Neuronal stem cell (in vitro differentiated cells): ENCODE measurements at regions not wholly inside any gene's neighbourhood (a gene's known extent, or its start where the extent isn't known, plus 50 kb on each side); places are given as distances from the start of the nearest gene placed in this dataset.

ENCODE experiments used
- DNase-seq: peaks from one replicate; pipeline ENCODE4 v3.0.0-alpha.2; 2013; ENCODE audit warnings: low spot score
- H2AFZ ChIP-seq: one replicate; pipeline ENCODE4 v1.6.1; 2013; ENCODE audit warnings: mild to moderate bottlenecking, low read length, inconsistent platforms
- H2AK5ac ChIP-seq: 2 replicates; pipeline ENCODE4 v1.6.1; 2013; ENCODE audit warnings: low read depth, mild to moderate bottlenecking, inconsistent platforms, low read length, moderate library complexity, mixed read lengths
- H2BK120ac ChIP-seq: 2 replicates; pipeline ENCODE4 v1.6.1; 2013; ENCODE audit warnings: low read depth, mild to moderate bottlenecking, inconsistent platforms, low read length, moderate library complexity, mixed read lengths
- H2BK12ac ChIP-seq: one replicate; pipeline ENCODE4 v1.6.1; 2013; ENCODE audit warnings: low read length, inconsistent platforms
- H2BK15ac ChIP-seq: 2 replicates; pipeline ENCODE4 v1.6.1; 2013; ENCODE audit warnings: mild to moderate bottlenecking, low read length, inconsistent platforms, mixed read lengths
- H2BK5ac ChIP-seq: one replicate; pipeline ENCODE4 v1.6.1; 2013; ENCODE audit warnings: inconsistent platforms, mild to moderate bottlenecking, low read length, moderate library complexity
- H3K14ac ChIP-seq: one replicate; pipeline ENCODE4 v1.6.1; 2013; ENCODE audit warnings: low read length, inconsistent platforms
- H3K18ac ChIP-seq: 2 replicates; pipeline ENCODE4 v1.6.1; 2013; ENCODE audit warnings: low read length, inconsistent platforms
- H3K23ac ChIP-seq: 2 replicates; pipeline ENCODE4 v1.6.1; 2013; ENCODE audit warnings: low read depth, mild to moderate bottlenecking, mixed read lengths, low read length, inconsistent platforms; ENCODE audit not compliant: poor library complexity
- H3K27ac ChIP-seq: replicated peaks from 3 replicates; pipeline ENCODE4 v1.5.1; 2013; ENCODE audit warnings: low read length, inconsistent platforms
- H3K27me3 ChIP-seq, 3 experiments: 2 replicates each; pipeline ENCODE4 v1.6.1; 2013; ENCODE audit warnings: low read length in 3 of 3, mild to moderate bottlenecking in 2 of 3, inconsistent platforms in 1 of 3, low read depth in 1 of 3, mixed read lengths in 1 of 3, moderate library complexity in 1 of 3; ENCODE audit not compliant: control insufficient read depth in 3 of 3, insufficient read depth in 3 of 3
- H3K36me3 ChIP-seq, 2 donors: replicated peaks in 1 of 2; 2 replicates each; pipeline ENCODE4 v1.6.1; 2013; ENCODE audit warnings: low read length in 2 of 2; ENCODE audit not compliant: control insufficient read depth in 2 of 2, insufficient read depth in 2 of 2
- H3K4ac ChIP-seq: 2 replicates; pipeline ENCODE4 v1.6.1; 2013; ENCODE audit warnings: inconsistent platforms, mild to moderate bottlenecking, low read length, moderate library complexity
- H3K4me1 ChIP-seq, 2 donors: 1 replicate in 1 of 2; 2 replicates in 1 of 2; pipeline ENCODE4 v1.6.1; 2013; ENCODE audit warnings: low read length in 2 of 2, low read depth in 1 of 2; ENCODE audit not compliant: control insufficient read depth in 2 of 2, insufficient read depth in 1 of 2
- H3K4me2 ChIP-seq: one replicate; pipeline ENCODE4 v1.6.1; 2013; ENCODE audit warnings: mild to moderate bottlenecking, low read length, inconsistent platforms; ENCODE audit not compliant: insufficient read depth, poor library complexity, severe bottlenecking
- H3K4me3 ChIP-seq, 2 donors: 2 replicates each; pipeline ENCODE4 v1.5.1; 2013; ENCODE audit warnings: low read length in 2 of 2, mild to moderate bottlenecking in 2 of 2, inconsistent platforms in 1 of 2, moderate library complexity in 1 of 2
- H3K79me1 ChIP-seq: one replicate; pipeline ENCODE4 v1.6.1; 2013; ENCODE audit warnings: low read depth, mild to moderate bottlenecking, inconsistent platforms, low read length, moderate library complexity
- H3K9ac ChIP-seq: one replicate; pipeline ENCODE4 v1.6.1; 2013; ENCODE audit warnings: mild to moderate bottlenecking, low read depth, low read length, inconsistent platforms; ENCODE audit not compliant: poor library complexity
- H3K9me3 ChIP-seq, 2 donors: replicated peaks in 1 of 2; 2 replicates each; pipeline versions ENCODE3 to v1.6.1; 2013; ENCODE audit warnings: low read length in 2 of 2, mild to moderate bottlenecking in 2 of 2, inconsistent platforms in 1 of 2, low read depth in 1 of 2, mixed read lengths in 1 of 2, moderate library complexity in 1 of 2; ENCODE audit not compliant: control insufficient read depth in 2 of 2, insufficient read depth in 1 of 2
- H4K8ac ChIP-seq: one replicate; pipeline ENCODE4 v1.6.1; 2013; ENCODE audit warnings: low read depth, mild to moderate bottlenecking, inconsistent platforms, low read length, moderate library complexity
- H4K91ac ChIP-seq: one replicate; pipeline ENCODE4 v1.6.1; 2013; ENCODE audit warnings: low read length, low read depth, mild to moderate bottlenecking, inconsistent platforms; ENCODE audit not compliant: poor library complexity
- WGBS, 2 donors: extraction: QIAGEN DNeasy Blood & Tissue Kit; methylation state at CpG; one replicate each; pipeline ENCODE4 v1.1.7; 2013; ENCODE audit warnings: missing lambda C conversion rate in 2 of 2, mixed read lengths in 1 of 2; ENCODE audit not compliant: insufficient read length in 2 of 2, insufficient replicate concordance in 1 of 2; ENCODE audit errors: extremely low coverage in 2 of 2; 5-methylcytosine and 5-hydroxymethylcytosine counted together

- Histone ChIP-seq H2BK120ac (no peak overlapping the region), H2AFZ (peak overlapping the region; percentile 42), H3K4me3 (no peak overlapping the region), H3K4ac (no peak overlapping the region), H3K14ac (no peak overlapping the region), H2BK12ac (no peak overlapping the region), H4K8ac (no peak overlapping the region), H2BK5ac (no peak overlapping the region), H3K36me3 (peaks cover 2 to 5% of the 10 kb centered on the region in 2 donors), H3K4me2 (no peak overlapping the region), H3K79me1 (no peaks in the 10 kb centered on the region), H3K4me1 (peaks cover 3 to 4% of the 10 kb centered on the region in 2 donors), H2BK15ac (no peak overlapping the region), H3K9ac (no peak overlapping the region), H3K18ac (no peak overlapping the region), H3K27me3 (no peaks in the 10 kb centered on the region), H3K23ac (no peak overlapping the region), H4K91ac (no peak overlapping the region), H3K9me3 (no peaks in the 10 kb centered on the region), H3K27ac (no peak overlapping the region), H2AK5ac (no peak overlapping the region)
- DNase-seq: no peak
- WGBS, 2 donors: no CpG with 5 or more reads among the region's 12 CpGs
These were observed 62.8 kb upstream of the KIF26B start for GRCh38 chr1:245091818-245092637.

DNA sequence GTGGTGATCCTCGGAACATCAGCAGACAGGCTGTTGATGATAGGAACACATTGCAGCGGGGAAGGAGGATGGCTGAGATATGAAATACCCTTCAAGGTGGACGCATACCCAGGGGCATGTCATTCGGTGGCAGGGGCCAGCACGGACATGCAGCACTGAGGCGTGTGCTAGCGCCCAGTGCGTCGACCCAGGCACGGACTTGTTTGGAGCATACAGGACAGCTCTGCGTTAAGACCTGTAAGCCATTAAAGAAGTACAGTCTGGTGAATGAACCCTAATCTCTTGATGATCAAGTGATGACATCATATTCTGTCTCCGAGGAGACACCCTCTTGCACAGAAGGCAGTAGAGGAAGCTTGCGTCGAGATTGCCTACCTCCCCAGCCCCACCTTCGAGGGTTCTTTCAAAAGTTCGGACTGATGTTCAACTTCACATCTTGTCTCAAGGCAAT, 63.6 kb upstream of the KIF26B start:
- H3K14ac ChIP-seq: peak overlapping the region; percentile 42
- no peaks in the 10 kb centered on the region for H3K27me3 ChIP-seq
- H2BK120ac ChIP-seq: no peak overlapping the region
- H2AFZ ChIP-seq: peak overlapping the region; percentile 42
- no peak for DNase-seq
- H3K18ac ChIP-seq: no peak overlapping the region
- H4K8ac ChIP-seq: no peak overlapping the region
- peaks cover 2 to 5% of the 10 kb centered on the region in 2 donors for H3K36me3 ChIP-seq
- no peak overlapping the region for H3K4me3 ChIP-seq
- H3K23ac ChIP-seq: peak overlapping the region; percentile 21
- H2AK5ac ChIP-seq: no peak overlapping the region
- no peak overlapping the region for H2BK12ac ChIP-seq
- no peak overlapping the region for H3K9ac ChIP-seq
- no peak overlapping the region for H3K27ac ChIP-seq
- peaks cover 3% of the 10 kb centered on the region in 2 donors for H3K4me1 ChIP-seq
- no peak overlapping the region for H2BK5ac ChIP-seq
- no peak overlapping the region for H2BK15ac ChIP-seq
- no peak overlapping the region for H4K91ac ChIP-seq
- no peaks in the 10 kb centered on the region for H3K79me1 ChIP-seq
- WGBS, 2 donors: no CpG with 5 or more reads among the region's 16 CpGs
- H3K9me3 ChIP-seq: no peaks in the 10 kb centered on the region
- H3K4ac ChIP-seq: no peak overlapping the region
- no peak overlapping the region for H3K4me2 ChIP-seq

- no peak overlapping the region for H2BK12ac ChIP-seq
- no peak overlapping the region for H2BK120ac ChIP-seq
- H2AK5ac ChIP-seq: no peak overlapping the region
- peak overlapping the region; percentile 21 for H3K23ac ChIP-seq
- no peak overlapping the region for H3K4me3 ChIP-seq
- no peak overlapping the region for H2BK15ac ChIP-seq
- no peak overlapping the region for H3K14ac ChIP-seq
- no peak overlapping the region for H4K91ac ChIP-seq
- peaks cover 2 to 5% of the 10 kb centered on the region in 2 donors for H3K36me3 ChIP-seq
- H4K8ac ChIP-seq: no peak overlapping the region
- peaks cover 1 to 3% of the 10 kb centered on the region in 2 donors for H3K4me1 ChIP-seq
- H3K9ac ChIP-seq: no peak overlapping the region
- DNase-seq: no peak
- H3K27me3 ChIP-seq: no peaks in the 10 kb centered on the region
- H3K18ac ChIP-seq: no peak overlapping the region
- H2BK5ac ChIP-seq: no peak overlapping the region
- no peak overlapping the region for H3K27ac ChIP-seq
- no peak overlapping the region for H3K4me2 ChIP-seq
- no CpG with 5 or more reads among the region's 11 CpGs for WGBS, 2 donors
- H3K4ac ChIP-seq: no peak overlapping the region
- H2AFZ ChIP-seq: no peak overlapping the region
- H3K79me1 ChIP-seq: no peaks in the 10 kb centered on the region
- no peaks in the 10 kb centered on the region for H3K9me3 ChIP-seq
These were observed 64.2 kb upstream of the KIF26B start for GRCh38 chr1:245090491-245091090.

GRCh38 chr1:245087723-245088122, 67.1 kb upstream of the KIF26B start:
- Histone ChIP-seq H2BK5ac (no peak overlapping the region), H2AFZ (no peak overlapping the region), H2BK15ac (no peak overlapping the region), H3K4me1 (peaks cover 0 to 3% of the 10 kb centered on the region in 2 donors), H3K23ac (no peak overlapping the region), H2AK5ac (no peak overlapping the region), H3K14ac (no peak overlapping the region), H3K79me1 (no peaks in the 10 kb centered on the region), H3K4me3 (no peak overlapping the region), H3K9ac (no peak overlapping the region), H4K8ac (no peak overlapping the region), H3K9me3 (peaks cover 0 to 8% of the 10 kb centered on the region in 2 donors), H3K36me3 (peaks cover 2 to 10% of the 10 kb centered on the region in 2 donors), H2BK120ac (no peak overlapping the region), H3K27ac (no peak overlapping the region), H3K18ac (no peak overlapping the region), H4K91ac (no peak overlapping the region), H3K27me3 (no peaks in the 10 kb centered on the region), H3K4me2 (no peak overlapping the region), H3K4ac (no peak overlapping the region), H2BK12ac (no peak overlapping the region)
- WGBS, 2 donors: no CpG with 5 or more reads among the region's 4 CpGs
- DNase-seq: no peak
